ENCODE measurements at regions not wholly inside any gene's neighbourhood (a gene's known extent, or its start where the extent isn't known, plus 50 kb on each side); places are given as distances from the start of the nearest gene placed in this dataset.

DNA sequence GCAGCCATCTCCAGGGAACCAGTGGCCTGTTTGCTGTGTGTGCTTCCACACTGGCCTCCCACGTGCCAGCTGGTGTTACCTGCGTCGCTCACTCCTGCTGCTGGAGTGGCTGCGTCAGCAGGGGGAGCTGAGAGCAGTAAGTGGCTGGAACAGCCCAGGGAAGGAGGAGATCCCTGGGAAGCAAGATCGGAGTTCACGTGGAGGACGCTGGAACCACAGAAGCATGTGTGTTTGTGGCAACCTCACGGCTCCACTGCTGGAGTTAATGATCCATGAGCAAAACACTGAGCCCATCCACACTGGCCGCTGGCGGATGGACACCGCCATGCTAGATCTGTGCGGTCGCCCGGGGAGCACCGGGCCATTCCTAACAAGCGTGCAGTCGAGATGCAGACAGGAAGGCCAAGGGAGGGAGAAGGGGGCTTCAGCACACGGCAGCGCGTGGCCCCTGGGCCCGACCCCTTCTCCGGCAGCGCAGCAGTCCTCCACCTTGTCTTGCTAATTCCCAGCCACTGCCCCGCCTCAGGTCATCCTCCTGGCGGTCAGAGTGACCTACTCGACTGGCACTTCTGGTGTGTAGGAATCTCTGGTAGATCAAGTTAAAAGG, 68.5 kb upstream of the EEPD1 start:
- TF ChIP-seq EP300 (IDR thresholded peaks at IDR 0.05) (no peak), CTCF (IDR thresholded peaks at IDR 0.05) (no peak), POLR2AphosphoS5 (IDR thresholded peaks at IDR 0.05) (no peak), POLR2A (IDR thresholded peaks at IDR 0.05) (no peak)
- no peaks in the 10 kb centered on the region for H3K27me3 ChIP-seq
- H3K4me1 ChIP-seq, result peaks cover 0 to 4% (median 0%) of the 10 kb centered on the region in 4 donors
- DNase-seq, result peak; percentile 27 to 68
- WGBS, 2 donors, result 81 to 90% methylated on average over 24 to 26 of the region's 26 CpGs
- H3K4me3 ChIP-seq, result no peak overlapping the region
- no peaks in the 10 kb centered on the region for H3K36me3 ChIP-seq
- no peak overlapping the region for H3K27ac ChIP-seq
- no peak for ATAC-seq (ENCODE audit: low FRiP score in 2 of 2)
- H3K9me3 ChIP-seq, result no peaks in the 10 kb centered on the region

DNA sequence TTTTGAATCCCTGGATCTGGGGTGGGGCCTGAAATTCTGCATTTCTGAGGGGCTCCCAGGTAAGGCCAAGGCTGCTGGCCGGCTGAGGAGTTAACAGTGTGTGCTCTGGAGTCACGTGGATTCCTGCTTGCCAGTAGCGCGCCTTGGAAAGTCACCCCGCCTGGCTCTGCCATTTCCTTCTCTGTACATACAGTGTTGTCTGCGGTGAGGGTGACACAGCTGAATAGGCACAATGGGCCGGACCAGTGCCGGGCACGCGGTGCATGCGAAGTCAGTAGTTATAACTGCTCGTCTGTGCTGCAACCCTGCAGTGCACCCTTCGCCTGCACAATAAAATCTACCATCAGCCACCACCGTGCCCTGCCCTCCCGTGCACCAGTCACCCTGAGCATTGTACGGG, 68.0 kb upstream of the EEPD1 start:
- Histone ChIP-seq H3K4me3 (no peak overlapping the region), H3K27me3 (no peaks in the 10 kb centered on the region), H3K36me3 (no peaks in the 10 kb centered on the region), H3K27ac (no peak overlapping the region), H3K4me1 (peaks cover 0 to 4% (median 0%) of the 10 kb centered on the region in 4 donors), H3K9me3 (no peaks in the 10 kb centered on the region)
- ATAC-seq (ENCODE audit: low FRiP score in 2 of 2), result no peak
- DNase-seq, result peak in 1 of 2 donors; percentile 65
- whole genome bisulfite sequencing, 2 donors, result 94% methylated on average over 9 to 16 of the region's 16 CpGs
- TF ChIP-seq EP300 (IDR thresholded peaks at IDR 0.05) (no peak), POLR2AphosphoS5 (IDR thresholded peaks at IDR 0.05) (no peak), CTCF (IDR thresholded peaks at IDR 0.05) (no peak), POLR2A (IDR thresholded peaks at IDR 0.05) (no peak)

DNA sequence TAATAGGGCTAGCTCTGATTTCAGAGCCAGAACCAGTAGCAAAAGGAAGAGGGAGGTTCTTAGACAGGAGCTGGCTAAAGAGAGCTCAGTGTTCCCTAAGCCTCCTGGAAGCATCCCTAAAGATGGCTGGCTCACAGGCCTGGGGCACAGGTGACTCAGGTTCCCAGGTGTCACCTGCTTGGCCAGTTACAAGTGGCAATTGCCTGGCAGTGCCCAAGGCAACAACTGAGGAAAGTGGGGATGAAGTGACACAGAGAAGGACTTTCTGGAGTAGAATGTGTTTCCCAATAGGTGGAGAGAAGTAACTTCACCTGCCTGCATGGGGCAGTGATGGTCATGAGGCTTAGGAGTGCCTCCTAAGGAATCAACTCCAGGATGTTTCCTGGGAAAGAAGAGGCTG, 66.5 kb upstream of the EEPD1 start:
- DNase-seq (no peak), ATAC-seq (ENCODE audit: low FRiP score in 2 of 2) (no peak)
- no peaks in the 10 kb centered on the region for H3K27me3 ChIP-seq
- no peaks in the 10 kb centered on the region for H3K36me3 ChIP-seq
- H3K4me3 ChIP-seq, result no peak overlapping the region
- H3K9me3 ChIP-seq, result no peaks in the 10 kb centered on the region
- TF ChIP-seq POLR2AphosphoS5 (IDR thresholded peaks at IDR 0.05), result no peak
- TF ChIP-seq EP300 (IDR thresholded peaks at IDR 0.05), result no peak
- peaks cover 0 to 4% (median 0%) of the 10 kb centered on the region in 4 donors for H3K4me1 ChIP-seq
- no peak overlapping the region for H3K27ac ChIP-seq

DNA sequence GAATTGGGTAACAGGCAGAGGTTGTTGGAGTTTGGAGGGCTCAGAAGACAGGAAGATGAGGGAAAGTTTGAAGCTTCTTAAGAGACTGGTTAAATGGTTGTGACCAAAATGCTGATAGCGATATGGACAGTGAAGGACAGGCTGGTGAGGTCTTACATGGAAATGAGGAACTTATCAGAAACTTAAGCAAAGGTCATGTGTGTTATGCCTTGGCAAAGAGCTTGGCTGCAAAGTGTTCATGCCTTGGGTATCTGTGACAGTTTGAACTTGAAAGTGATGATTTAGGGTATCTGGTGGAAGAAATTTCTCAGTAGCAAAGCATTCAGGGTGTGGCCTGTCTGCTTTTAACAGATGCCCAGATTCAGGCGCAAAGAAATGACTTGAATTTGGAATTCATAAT, 64.5 kb upstream of the EEPD1 start:
- H3K36me3 ChIP-seq, result no peaks in the 10 kb centered on the region
- WGBS, 2 donors, result 89 to 91% methylated on average over 2 of the region's 2 CpGs
- ATAC-seq (ENCODE audit: low FRiP score in 2 of 2), result no peak
- TF ChIP-seq CTCF (IDR thresholded peaks at IDR 0.05) (no peak), EP300 (IDR thresholded peaks at IDR 0.05) (no peak), POLR2AphosphoS5 (IDR thresholded peaks at IDR 0.05) (no peak), POLR2A (IDR thresholded peaks at IDR 0.05) (no peak)
- no peak overlapping the region for H3K4me3 ChIP-seq
- no peak overlapping the region for H3K27ac ChIP-seq
- no peaks in the 10 kb centered on the region for H3K4me1 ChIP-seq
- no peaks in the 10 kb centered on the region for H3K27me3 ChIP-seq
- no peak for DNase-seq
- no peaks in the 10 kb centered on the region for H3K9me3 ChIP-seq

DNA sequence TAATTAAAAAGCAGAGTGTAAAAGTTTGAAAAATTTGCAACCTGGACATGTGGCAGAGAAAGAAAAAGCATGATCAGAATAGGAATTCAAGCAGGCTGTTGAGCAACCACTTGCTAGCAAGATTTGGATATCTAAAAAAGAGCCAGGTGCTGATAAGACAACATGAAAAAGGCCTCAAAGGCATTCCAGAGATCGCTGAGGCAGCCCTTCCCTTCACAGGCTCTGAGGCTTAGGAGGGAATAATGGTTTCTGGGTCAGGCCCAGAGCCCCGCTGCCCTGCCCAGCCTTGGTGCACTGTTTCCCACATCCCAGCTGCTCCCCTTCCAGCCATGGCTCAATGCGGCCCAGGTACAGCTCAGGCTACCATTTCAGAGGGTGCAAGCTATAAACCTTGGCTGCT, 64.1 kb upstream of the EEPD1 start:
- DNase-seq, result no peak
- no peaks in the 10 kb centered on the region for H3K9me3 ChIP-seq
- ATAC-seq (ENCODE audit: low FRiP score in 2 of 2), result no peak
- no peaks in the 10 kb centered on the region for H3K27me3 ChIP-seq
- TF ChIP-seq EP300 (IDR thresholded peaks at IDR 0.05) (no peak), POLR2AphosphoS5 (IDR thresholded peaks at IDR 0.05) (no peak), CTCF (IDR thresholded peaks at IDR 0.05) (no peak), POLR2A (IDR thresholded peaks at IDR 0.05) (no peak)
- H3K4me1 ChIP-seq, result no peaks in the 10 kb centered on the region
- H3K36me3 ChIP-seq, result no peaks in the 10 kb centered on the region
- WGBS, 2 donors, result 27 to 33% methylated on average over 2 to 3 of the region's 3 CpGs
- no peak overlapping the region for H3K4me3 ChIP-seq
- no peak overlapping the region for H3K27ac ChIP-seq

All from upper lobe of left lung (tissue), 6 donors.